ENCODE measurements at regions not wholly inside any gene's neighbourhood (a gene's known extent, or its start where the extent isn't known, plus 50 kb on each side); places are given as distances from the start of the nearest gene placed in this dataset.

GRCh38 chr5:4204276-4205141 lies 608.9 kb downstream of the IRX1 start:
- DNase-seq: peak in 2 of 3 experiments; percentile 20 to 82

- DNase-seq: no peak
These were observed 609.8 kb downstream of the IRX1 start for GRCh38 chr5:4205398-4205797.

GRCh38 chr5:4206127-4206526 lies 610.5 kb downstream of the IRX1 start:
- DNase-seq: no peak

GRCh38 chr5:4207486-4207885 lies 611.9 kb downstream of the IRX1 start:
- DNase-seq: no peak

GRCh38 chr5:4208537-4208936 lies 612.9 kb downstream of the IRX1 start:
- DNase-seq: no peak

- DNase-seq: no peak
These were observed 613.4 kb downstream of the IRX1 start for GRCh38 chr5:4208996-4209395.

GRCh38 chr5:4212071-4212739 lies 616.6 kb downstream of the IRX1 start:
- no peak for DNase-seq

GRCh38 chr5:4212981-4213819 lies 617.6 kb downstream of the IRX1 start:
- DNase-seq: no peak

GRCh38 chr5:4215143-4215542 lies 619.5 kb downstream of the IRX1 start:
- no peak for DNase-seq

GRCh38 chr5:4216142-4216541 lies 620.5 kb downstream of the IRX1 start:
- no peak for DNase-seq

GRCh38 chr5:4220016-4220415 lies 624.4 kb downstream of the IRX1 start:
- no peak for DNase-seq

- no peak for DNase-seq
These were observed 625.4 kb downstream of the IRX1 start for GRCh38 chr5:4221048-4221447.

GRCh38 chr5:4222147-4222546 lies 626.5 kb downstream of the IRX1 start:
- no peak for DNase-seq

- DNase-seq: no peak
These were observed 627.2 kb downstream of the IRX1 start for GRCh38 chr5:4222821-4223220.

- no peak for DNase-seq
These were observed 630.1 kb downstream of the IRX1 start for GRCh38 chr5:4225741-4226140.

- DNase-seq: no peak
These were observed 630.9 kb downstream of the IRX1 start for GRCh38 chr5:4226565-4226964.

- DNase-seq: peak in 1 of 3 experiments; percentile 87
These were observed 633.1 kb downstream of the IRX1 start for GRCh38 chr5:4228708-4229107.

- no peak for DNase-seq
These were observed 634.0 kb downstream of the IRX1 start for GRCh38 chr5:4229414-4230292.

- DNase-seq: no peak
These were observed 634.8 kb downstream of the IRX1 start for GRCh38 chr5:4230471-4230785.

GRCh38 chr5:4230786-4231641 lies 635.4 kb downstream of the IRX1 start:
- DNase-seq: peak in 1 of 3 experiments; percentile 5

GRCh38 chr5:4232084-4232483 lies 636.5 kb downstream of the IRX1 start:
- no peak for DNase-seq

GRCh38 chr5:4233671-4234070 lies 638.0 kb downstream of the IRX1 start:
- DNase-seq: no peak

All from NCI-H1417 (cell line).